ENCODE measurements at regions not wholly inside any gene's neighbourhood (a gene's known extent, or its start where the extent isn't known, plus 50 kb on each side); places are given as distances from the start of the nearest gene placed in this dataset.

DNA sequence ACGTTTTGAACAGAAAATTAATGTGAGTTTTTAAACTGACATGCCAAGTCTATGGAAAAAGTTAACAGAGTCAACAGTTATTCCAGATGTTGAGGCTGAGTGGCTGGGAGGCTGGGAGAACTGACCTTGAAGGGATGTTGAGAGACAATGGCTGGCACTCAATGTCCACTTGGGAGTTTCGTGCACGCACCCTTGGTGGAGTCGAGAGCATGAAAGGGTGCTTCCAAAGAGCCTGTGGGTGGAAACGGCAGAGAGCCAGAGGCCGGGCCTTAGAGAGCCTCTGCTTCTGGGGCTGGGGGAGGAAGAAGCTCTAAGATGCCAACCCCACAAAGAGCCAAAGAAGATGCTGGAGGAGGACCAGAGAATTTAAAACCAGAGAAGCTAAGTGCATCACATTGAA, 63.4 kb upstream of the L3MBTL4 start:
- H3K9me2 ChIP-seq (ENCODE audit: insufficient read depth, low read length) = no peaks in the 10 kb centered on the region
- no peaks in the 10 kb centered on the region for H3K36me3 ChIP-seq (ENCODE audit: insufficient read depth, low read length)
- intact Hi-C loops (cut with micrococcal nuclease; ENCODE audit: unreplicated experiment) = no loop called here
- H4K20me1 ChIP-seq (ENCODE audit: insufficient read depth, low read length) = no peaks in the 10 kb centered on the region
- H3K4me2 ChIP-seq (ENCODE audit: low read length) = no peak overlapping the region
- H3K4me3 ChIP-seq (ENCODE audit: low read depth, low read length, poor library complexity, severe bottlenecking) = no peak overlapping the region
- DNase-seq (ENCODE audit: low spot score) = no peak
- H3K4me1 ChIP-seq (ENCODE audit: insufficient read depth, low read length, poor library complexity, severe bottlenecking) = no peaks in the 10 kb centered on the region
- H2AFZ ChIP-seq (ENCODE audit: low read length) = no peak overlapping the region
- POLR2A ChIA-PET = no interaction called here
- TF ChIP-seq CTCF (conservative IDR thresholded peaks at IDR 0.05; ENCODE audit: low read length) (no peak), EZH2phosphoT487 (IDR thresholded peaks at IDR 0.05; ENCODE audit: borderline replicate concordance, low read depth, low read length) (no peak)
- CTCF ChIA-PET (ENCODE audit: unreplicated experiment) = no interaction called here
- no TSS peak for BruUV-seq (replicated peaks)
- H3K9me3 ChIP-seq (ENCODE audit: low read length) = no peaks in the 10 kb centered on the region
- H3K27ac ChIP-seq (ENCODE audit: low read depth, low read length, poor library complexity, severe bottlenecking) = no peak overlapping the region
- no peaks in the 10 kb centered on the region for H3K79me2 ChIP-seq (ENCODE audit: insufficient read depth, low read depth, low read length)

DNA sequence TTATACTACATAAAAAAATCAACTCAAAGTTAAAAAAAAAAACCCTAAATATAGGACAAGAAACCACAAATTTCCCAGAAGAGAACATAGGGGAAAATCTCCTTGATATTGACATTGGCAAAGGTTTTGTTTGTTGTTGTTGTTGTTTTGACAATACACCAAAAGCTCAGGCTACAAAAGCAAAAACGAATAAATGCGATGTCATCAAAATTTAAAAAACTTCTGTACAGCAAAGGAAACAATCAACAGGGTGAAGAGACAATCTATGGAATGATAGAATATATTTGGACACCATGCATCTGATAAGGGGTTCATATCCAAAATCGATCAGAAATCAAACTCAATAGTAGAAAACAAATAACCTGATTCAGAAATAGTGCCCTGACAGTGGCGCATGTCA, 65.0 kb upstream of the L3MBTL4 start:
- Histone ChIP-seq H3K36me3 (ENCODE audit: insufficient read depth, low read length) (no peaks in the 10 kb centered on the region), H3K4me3 (ENCODE audit: low read depth, low read length, poor library complexity, severe bottlenecking) (no peak overlapping the region), H3K4me2 (ENCODE audit: low read length) (no peak overlapping the region), H3K4me1 (ENCODE audit: insufficient read depth, low read length, poor library complexity, severe bottlenecking) (no peaks in the 10 kb centered on the region), H3K9me3 (ENCODE audit: low read length) (no peaks in the 10 kb centered on the region), H2AFZ (ENCODE audit: low read length) (no peak overlapping the region), H3K27ac (ENCODE audit: low read depth, low read length, poor library complexity, severe bottlenecking) (no peak overlapping the region), H4K20me1 (ENCODE audit: insufficient read depth, low read length) (no peaks in the 10 kb centered on the region), H3K9me2 (ENCODE audit: insufficient read depth, low read length) (no peaks in the 10 kb centered on the region), H3K79me2 (ENCODE audit: insufficient read depth, low read depth, low read length) (no peaks in the 10 kb centered on the region)
- TF ChIP-seq EZH2phosphoT487 (IDR thresholded peaks at IDR 0.05; ENCODE audit: borderline replicate concordance, low read depth, low read length) (no peak), CTCF (conservative IDR thresholded peaks at IDR 0.05; ENCODE audit: low read length) (no peak)
- intact Hi-C loops (cut with micrococcal nuclease; ENCODE audit: unreplicated experiment) = no loop called here
- no peak for DNase-seq (ENCODE audit: low spot score)
- CTCF ChIA-PET (ENCODE audit: unreplicated experiment) = no interaction called here
- no TSS peak for BruUV-seq (replicated peaks)
- POLR2A ChIA-PET = interaction anchor here (0.6 kb wide), 2 partner anchors 291 to 1932 kb away, joined by 3 read pairs; no protein-coding TSS in a partner anchor

DNA sequence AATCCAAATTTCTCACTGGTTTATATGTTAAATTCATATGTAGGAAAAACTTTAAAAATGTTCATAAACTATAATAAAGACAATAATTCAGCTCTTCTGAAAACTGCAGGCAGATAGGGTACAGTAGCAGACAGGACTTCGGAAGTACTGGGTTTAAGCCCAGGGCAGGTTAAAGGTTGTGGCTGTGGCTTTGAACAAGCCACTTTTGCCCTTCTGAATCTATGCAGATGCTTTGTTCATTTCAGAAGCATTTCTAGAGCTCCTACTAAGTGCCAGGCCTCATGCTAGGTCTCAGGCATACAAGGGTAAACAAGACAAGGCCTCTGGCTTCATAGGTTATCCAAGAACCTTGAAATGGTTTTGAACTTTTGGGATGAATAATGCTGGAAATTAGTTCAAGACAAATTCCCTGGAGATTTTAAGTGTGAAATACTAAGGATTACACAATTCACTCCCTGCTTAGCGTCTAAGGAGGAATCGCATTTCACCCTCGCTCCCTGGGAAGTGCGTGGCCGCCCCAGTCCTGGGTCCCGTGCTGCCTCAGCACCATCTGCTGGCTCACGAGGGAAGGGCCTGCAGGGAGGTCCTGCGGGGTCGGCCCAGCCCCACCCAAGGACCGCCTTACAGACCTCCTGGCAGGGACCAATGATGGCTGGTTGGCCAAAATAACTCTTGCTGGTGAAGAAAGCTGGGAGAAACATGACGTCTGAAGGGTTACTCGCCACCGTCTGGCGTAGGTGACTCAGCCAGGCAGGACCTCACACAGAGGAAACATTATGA, 67.7 kb upstream of the L3MBTL4 start:
- Histone ChIP-seq H3K4me3 (ENCODE audit: low read depth, low read length, poor library complexity, severe bottlenecking) (no peak overlapping the region), H3K27ac (ENCODE audit: low read depth, low read length, poor library complexity, severe bottlenecking) (no peak overlapping the region), H4K20me1 (ENCODE audit: insufficient read depth, low read length) (no peaks in the 10 kb centered on the region), H3K36me3 (ENCODE audit: insufficient read depth, low read length) (no peaks in the 10 kb centered on the region), H3K79me2 (ENCODE audit: insufficient read depth, low read depth, low read length) (no peaks in the 10 kb centered on the region), H3K4me2 (ENCODE audit: low read length) (no peak overlapping the region), H3K9me3 (ENCODE audit: low read length) (no peaks in the 10 kb centered on the region), H2AFZ (ENCODE audit: low read length) (no peak overlapping the region), H3K9me2 (ENCODE audit: insufficient read depth, low read length) (no peaks in the 10 kb centered on the region), H3K4me1 (ENCODE audit: insufficient read depth, low read length, poor library complexity, severe bottlenecking) (no peaks in the 10 kb centered on the region)
- ChIA-PET POLR2A (no interaction called here), CTCF (ENCODE audit: unreplicated experiment) (no interaction called here)
- no peak for DNase-seq (ENCODE audit: low spot score)
- intact Hi-C loops (cut with micrococcal nuclease; ENCODE audit: unreplicated experiment) = no loop called here
- BruUV-seq (replicated peaks) = no TSS peak
- TF ChIP-seq CTCF (conservative IDR thresholded peaks at IDR 0.05; ENCODE audit: low read length) (no peak; the same call in 1 of the 2 replicates), EZH2phosphoT487 (IDR thresholded peaks at IDR 0.05; ENCODE audit: borderline replicate concordance, low read depth, low read length) (no peak)
